Peyer's patch (tissue), 4 donors: ENCODE measurements at regions not wholly inside any gene's neighbourhood (a gene's known extent, or its start where the extent isn't known, plus 50 kb on each side); places are given as distances from the start of the nearest gene placed in this dataset.

Experiments used
- CTCF ChIP-seq, 6 experiments: fragments of 450-650 bp in 4 of 6; fragments of 200-600 bp in 2 of 6; sonication (generic) in 1 of 6; IDR thresholded peaks; one replicate each; pipeline ENCODE4 v1.5.1; 2017 to 2019; ENCODE audit warnings: antibody characterized with exemption in 6 of 6, mild to moderate bottlenecking in 3 of 6, moderate library complexity in 1 of 6
- POLR2A ChIP-seq, 2 donors: fragments of 450-650 bp; IDR thresholded peaks; one replicate each; pipeline ENCODE4 v1.5.1; 2017; ENCODE audit warnings: antibody characterized with exemption in 2 of 2, mild to moderate bottlenecking in 2 of 2, moderate library complexity in 2 of 2

GRCh38 chrX:51437521-51437920, 58.9 kb downstream of the NUDT11 start:
- TF ChIP-seq POLR2A (IDR thresholded peaks at IDR 0.05) (no peak), CTCF (IDR thresholded peaks at IDR 0.05) (no peak)
